ENCODE measurements at regions not wholly inside any gene's neighbourhood (a gene's known extent, or its start where the extent isn't known, plus 50 kb on each side); places are given as distances from the start of the nearest gene placed in this dataset.

- Histone ChIP-seq H3K27ac (no peak overlapping the region), H3K4me3 (no peak overlapping the region)
- DNase-seq (ENCODE audit: low spot score), result peak; percentile 68
- no peak for TF ChIP-seq CTCF (IDR thresholded peaks at IDR 0.05)
Measured at GRCh38 chr10:131655101-131655849, 245.5 kb upstream of the PPP2R2D start.

DNA sequence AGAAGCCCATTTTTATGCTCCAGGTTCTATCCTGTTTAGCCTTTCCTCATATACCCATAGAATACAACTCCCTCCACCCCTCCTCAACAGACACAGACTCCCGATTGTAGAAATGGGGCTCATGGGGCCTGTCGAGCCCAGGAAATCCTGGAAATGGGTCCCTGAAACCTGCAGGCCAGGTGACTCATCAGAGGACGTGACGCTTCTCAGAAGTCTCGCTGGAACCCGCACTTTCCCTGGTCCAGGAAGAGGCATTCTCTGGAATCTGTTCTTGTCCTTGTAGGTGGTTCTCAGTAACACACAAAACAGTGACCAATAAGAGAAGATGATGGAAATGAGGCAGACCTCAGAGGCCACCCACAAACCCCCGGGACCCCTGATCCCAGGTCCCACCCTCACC lies 244.8 kb upstream of the PPP2R2D start:
- Histone ChIP-seq H3K4me3 (no peak overlapping the region), H3K27ac (no peak overlapping the region)
- TF ChIP-seq CTCF (IDR thresholded peaks at IDR 0.05), result no peak
- peak; percentile 54 for DNase-seq (ENCODE audit: low spot score)

GRCh38 chr10:131656431-131656841 lies 244.4 kb upstream of the PPP2R2D start:
- DNase-seq (ENCODE audit: low spot score), result peak; percentile 26
- no peak overlapping the region for H3K27ac ChIP-seq
- no peak overlapping the region for H3K4me3 ChIP-seq
- TF ChIP-seq CTCF (IDR thresholded peaks at IDR 0.05), result no peak

DNA sequence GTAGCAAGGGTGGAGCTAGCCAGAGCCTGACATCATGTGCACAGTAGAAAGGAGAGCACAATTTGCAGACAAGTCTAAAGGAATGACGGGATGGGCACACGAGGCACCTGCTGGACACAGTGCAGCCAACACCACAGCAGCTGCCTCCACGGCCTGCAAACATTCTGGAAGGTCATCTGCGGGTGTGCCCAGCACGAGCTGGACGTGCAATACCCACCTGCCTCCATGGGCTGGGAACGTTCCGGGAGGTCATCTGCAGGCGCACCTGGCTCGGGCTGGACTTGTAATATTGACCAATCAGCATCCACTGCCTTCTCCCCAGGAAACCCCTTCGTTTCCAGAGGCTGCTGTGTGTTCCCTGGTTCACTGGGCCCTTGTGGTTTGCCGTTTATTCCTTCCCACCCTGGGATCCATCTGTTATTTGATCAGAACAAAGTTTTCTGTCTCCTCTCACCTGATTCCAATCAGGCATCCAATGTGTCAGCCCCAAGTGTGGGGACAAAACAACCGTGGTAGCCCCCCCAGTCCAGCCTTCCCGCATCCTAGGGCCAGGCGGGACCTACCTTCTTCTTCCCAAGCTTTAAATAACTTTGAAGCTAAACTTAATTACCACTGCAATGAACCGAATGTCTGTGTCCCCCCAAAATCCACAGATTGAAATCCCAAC lies 243.4 kb upstream of the PPP2R2D start:
- no peak overlapping the region for H3K27ac ChIP-seq
- no peak overlapping the region for H3K4me3 ChIP-seq
- TF ChIP-seq CTCF (IDR thresholded peaks at IDR 0.05), result no peak
- peak; percentile 50 for DNase-seq (ENCODE audit: low spot score)

DNA sequence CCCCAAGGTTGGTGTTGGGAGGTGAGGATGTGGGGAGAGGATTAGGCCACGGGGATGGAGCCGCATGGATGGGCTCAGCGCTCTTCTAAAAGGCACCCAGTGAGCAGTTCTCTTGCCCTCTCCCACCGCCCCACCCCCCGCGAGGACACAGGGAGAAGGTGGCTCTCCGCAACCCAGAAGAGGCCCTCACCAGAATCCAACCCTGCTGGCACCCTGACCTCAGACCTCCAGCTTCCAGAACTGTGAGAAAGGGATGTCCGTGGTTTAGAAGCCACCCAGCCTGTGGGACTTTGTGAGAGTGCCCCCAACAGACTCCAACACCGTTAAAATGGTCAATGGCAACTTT lies 242.8 kb upstream of the PPP2R2D start:
- Histone ChIP-seq H3K4me3 (no peak overlapping the region), H3K27ac (no peak overlapping the region)
- DNase-seq (ENCODE audit: low spot score), result no peak
- no peak for TF ChIP-seq CTCF (IDR thresholded peaks at IDR 0.05)

DNA sequence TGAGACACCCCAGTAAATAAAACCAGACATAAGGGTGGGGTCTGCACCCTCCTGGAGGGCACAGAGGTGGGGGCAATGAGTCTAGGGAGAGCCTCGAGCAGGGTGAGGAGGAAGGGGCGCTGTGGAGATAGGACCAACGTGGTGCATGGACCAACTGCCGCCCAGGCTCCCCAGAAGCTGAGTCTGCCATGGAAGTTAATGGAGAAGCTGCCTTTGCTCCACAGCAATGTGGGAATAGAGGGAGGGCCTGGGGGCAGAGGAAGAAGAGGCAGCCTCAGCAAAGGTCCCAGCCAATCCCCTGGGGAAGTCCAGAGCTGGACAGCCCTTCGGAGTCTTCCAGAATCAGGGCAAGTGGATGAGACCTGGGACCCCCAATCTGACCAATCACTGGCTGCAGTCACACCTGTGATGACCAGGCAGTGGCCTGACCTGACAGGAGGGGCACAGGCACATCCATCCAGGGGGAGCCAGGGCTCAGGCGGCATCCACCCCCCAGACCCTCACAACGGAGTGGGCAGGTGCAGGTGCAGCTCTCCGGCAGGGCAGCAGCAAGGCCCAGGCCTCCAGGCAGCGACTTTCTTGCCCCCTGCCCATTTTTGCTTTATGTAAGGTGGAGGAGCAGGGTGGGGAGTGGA lies 242.2 kb upstream of the PPP2R2D start:
- peak; percentile 46 for DNase-seq (ENCODE audit: low spot score)
- Histone ChIP-seq H3K27ac (no peak overlapping the region), H3K4me3 (no peak overlapping the region)
- TF ChIP-seq CTCF (IDR thresholded peaks at IDR 0.05), result no peak
